ENCODE measurements at regions not wholly inside any gene's neighbourhood (a gene's known extent, or its start where the extent isn't known, plus 50 kb on each side); places are given as distances from the start of the nearest gene placed in this dataset.

DNA sequence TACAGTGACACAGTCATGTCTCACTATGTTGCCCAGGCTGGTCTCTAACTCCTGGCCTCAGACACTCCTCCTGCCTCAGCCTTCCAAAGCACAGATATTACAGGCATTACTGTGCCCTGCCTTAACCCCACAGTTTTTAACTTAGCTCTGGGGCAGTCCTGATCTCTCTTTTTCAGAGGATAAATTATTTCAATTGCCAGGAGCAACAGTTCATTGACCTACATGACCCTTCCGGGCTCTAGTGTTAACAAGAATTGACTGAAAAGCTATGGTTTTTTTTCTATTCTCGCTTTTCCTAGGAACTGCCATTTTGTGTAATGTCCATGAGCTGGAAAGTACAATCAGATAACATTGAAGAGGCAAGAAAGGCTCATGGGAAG is 92.8 kb downstream of the HNRNPLL start:
- no peak for DNase-seq (ENCODE audit: low spot score)

DNA sequence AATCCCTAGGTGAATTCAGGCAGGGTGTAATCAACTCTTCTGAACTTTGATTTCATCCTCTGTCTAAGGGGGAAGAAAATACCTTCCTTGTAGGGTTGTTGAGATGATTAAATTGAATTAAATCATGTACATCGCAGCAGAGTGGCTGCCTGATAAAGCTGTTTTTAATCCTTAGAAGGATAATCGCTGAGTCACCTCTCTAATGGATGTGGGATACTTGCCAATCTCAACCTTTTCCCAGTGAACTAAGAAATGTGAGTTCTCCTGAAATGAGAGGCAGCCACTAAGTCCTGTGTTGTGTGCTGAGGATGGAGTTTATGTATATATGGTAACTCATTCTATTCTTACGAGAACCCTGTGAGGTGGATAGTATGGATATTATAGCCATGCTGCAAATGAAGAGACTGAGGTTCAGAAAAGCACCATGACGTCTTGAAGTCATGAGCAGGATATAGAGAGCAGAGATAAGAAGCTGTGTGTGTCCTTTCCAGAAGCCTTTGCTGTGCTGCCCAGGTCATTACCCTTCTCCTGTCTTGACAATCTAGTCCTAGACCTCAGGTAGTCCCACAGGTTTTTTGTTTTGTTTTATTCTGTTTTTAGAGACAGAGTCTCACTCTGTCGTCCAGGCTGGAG is 93.3 kb downstream of the HNRNPLL start:
- no peak for DNase-seq (ENCODE audit: low spot score)

DNA sequence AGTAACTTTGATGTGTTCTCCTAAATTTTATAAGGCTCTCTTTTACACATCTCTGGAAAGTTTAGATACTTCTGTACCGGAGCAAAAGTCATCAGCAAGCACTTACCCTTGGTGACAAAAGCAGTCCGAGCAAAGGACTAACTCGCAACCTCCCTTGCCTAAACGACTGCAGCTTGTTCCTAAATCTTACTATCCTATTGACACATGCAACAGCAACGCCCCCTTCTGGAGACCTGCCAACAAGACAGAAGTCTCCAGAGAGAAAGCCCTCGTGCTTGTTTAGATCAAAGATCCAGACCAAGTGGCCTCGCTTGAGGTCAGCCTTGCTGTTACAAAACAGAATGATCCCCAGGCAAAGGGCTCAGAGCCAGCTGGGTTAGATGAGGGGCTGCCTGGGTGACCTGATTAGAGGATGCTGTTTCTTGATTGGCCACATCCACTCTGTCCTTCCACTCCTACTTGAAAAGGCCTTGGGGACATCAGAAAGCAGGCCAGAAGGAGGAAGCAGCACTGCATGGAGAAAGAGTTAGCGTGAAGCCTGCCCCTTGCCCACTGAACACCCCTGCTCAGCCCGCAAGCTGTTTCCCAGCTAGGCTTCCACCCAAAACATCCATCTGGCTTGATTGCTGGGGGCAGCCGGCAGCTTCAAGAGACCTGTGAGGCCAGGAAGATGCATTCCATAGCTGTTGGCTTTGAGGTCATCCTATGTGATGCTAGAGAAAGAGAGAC is 94.3 kb downstream of the HNRNPLL start:
- peak; percentile 81 for DNase-seq (ENCODE audit: low spot score)

DNA sequence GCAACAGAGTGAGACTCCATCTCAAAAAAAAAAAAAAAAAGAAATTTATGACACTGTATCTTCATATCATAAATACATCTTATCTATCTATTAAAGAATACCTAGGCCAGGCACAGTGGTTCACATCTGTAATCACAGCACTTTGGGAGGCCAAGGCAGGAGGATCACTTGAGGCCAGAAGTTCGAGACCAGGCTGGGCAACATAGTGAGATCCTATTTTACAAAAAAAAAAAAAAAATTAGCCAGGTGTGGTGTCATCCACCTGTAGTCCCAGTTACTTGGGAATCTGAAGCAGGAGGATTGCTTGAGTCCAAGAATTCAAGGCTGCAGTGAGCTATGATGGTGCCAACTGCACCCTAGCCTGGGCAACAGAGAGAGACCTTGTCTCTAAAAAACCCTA is 95.0 kb downstream of the HNRNPLL start:
- DNase-seq (ENCODE audit: low spot score) = no peak

DNA sequence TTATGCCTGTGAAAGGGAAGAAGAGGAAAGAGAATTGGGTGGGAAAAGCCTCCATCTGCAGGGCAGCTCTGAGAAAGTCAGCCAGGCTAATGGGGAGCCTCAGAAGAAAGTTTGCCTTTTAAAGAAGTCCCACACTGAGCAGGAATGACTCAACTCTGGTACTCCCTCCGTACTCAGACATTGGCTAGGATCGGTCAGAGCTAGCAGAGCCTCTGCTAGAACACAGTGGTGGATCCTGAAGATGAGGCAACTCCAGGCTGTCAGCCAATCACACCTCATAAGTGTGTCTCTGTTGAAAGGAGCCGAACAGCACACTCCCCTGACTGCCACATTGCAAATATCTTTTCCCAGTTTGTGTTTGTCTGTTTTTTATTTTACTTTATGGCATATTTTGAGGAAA is 96.9 kb downstream of the HNRNPLL start:
- no peak for DNase-seq (ENCODE audit: low spot score)

DNA sequence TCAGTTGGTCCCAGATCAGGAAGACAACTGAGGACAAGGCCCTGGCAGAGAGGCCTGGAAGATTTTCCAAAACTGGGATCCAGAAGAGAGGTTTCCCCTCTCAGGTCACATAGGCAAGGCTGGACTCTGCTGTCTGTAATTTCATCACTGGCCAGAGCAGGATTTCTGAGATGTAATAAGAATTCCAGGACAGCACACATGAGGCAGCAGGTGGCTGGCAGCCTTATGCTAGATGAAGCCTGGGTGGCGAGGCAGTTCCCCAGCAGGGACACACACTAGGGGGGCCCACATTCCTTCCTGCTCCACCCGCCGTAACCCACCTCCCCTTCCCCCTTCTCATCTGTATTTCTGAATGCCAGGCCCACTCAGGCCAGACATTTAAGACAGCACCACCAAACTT is 98.6 kb downstream of the HNRNPLL start:
- no peak for DNase-seq (ENCODE audit: low spot score)

DNA sequence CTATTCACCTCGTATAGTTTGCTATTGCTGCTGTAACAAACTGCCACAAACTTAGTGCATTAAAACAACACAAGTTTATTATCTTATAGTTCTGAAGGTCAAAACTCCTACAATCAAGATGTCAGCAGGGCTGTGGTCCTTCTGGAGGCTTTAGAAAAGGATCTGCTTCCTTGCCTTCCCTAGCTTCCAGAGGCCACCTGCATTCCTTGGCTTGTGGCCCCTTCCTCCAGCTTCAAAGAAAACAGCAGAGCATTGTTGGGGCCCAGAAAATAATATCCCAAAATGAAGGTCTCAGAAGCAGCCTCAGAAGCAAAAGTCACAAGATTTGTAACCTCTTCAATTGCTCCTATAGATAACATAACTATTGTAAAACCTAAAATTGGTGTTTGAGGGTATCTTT is 100.6 kb downstream of the HNRNPLL start:
- no peak for DNase-seq (ENCODE audit: low spot score)

DNA sequence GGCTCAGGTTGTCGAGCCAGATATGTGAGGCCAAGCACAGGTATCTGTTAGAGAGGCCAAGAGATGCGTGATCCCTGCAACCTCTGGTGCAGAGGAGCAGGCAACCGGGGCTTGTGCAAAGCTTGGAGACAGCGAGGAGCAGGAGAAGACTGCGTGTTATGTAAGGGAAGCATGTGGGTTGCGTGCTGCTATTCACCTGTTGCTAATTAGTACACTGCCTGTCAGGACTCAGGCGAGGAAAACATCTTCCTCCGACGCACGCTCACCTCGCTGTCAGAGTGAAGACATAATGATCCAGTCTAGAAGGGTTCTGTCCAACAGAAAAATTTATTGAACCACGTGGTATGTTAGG is 102.5 kb downstream of the HNRNPLL start:
- DNase-seq (ENCODE audit: low spot score) = no peak

DNA sequence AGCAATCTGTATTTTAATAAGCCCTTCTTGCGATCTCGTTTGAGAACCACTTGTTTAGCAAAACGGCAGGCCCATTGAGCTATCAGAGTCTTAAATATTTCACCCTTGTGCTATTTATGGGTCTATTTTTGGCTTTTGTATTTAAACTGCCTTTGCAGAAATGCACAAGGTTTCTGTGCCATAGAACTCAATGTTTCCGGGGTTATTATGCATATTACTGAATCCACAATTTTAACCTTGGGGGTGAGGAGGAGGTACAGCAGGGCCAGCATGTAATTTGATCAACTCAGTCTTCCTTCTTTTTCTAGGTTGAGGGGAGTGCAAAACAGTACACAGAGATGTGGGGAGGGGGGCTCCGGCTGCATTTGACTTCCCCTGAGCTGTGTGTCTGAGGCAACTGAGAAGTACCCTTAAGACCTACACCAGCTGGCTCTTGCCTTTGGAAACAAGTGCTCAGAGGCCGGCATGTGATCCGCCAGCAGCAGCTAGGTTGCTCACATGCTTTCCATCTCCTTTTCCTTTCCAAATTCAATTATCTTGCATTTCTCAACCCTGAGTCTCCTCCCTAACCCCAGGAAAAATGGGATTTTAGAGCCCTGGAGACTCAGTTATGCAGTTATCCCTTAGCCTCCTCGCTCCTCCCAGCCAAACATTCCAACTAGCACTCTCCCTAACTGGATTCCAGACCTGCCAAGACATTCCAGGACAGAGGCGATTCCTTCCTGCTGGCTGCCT is 103.0 kb downstream of the HNRNPLL start:
- DNase-seq (ENCODE audit: low spot score) = no peak

DNA sequence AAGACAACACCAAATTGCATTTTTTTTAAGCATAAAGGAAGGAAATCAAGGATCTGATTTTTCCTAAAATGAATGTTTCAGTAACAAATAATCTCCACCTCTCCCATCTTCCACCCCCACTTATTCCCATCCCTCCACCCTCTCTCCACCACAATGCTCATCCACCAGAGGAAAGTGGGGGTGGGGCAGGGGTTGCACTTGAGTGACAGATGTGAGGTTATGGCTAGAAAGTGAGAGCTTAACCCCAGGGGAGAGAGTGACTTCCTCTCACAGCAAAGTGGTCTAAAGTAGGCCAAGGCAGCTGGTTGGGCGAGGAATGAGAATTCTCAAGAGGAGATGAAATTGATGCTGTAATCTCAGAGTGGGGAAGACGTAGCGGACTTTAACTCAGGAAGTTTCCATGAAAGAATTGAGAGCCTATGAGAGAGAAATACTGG is 104.7 kb downstream of the HNRNPLL start:
- no peak for DNase-seq (ENCODE audit: low spot score)

DNA sequence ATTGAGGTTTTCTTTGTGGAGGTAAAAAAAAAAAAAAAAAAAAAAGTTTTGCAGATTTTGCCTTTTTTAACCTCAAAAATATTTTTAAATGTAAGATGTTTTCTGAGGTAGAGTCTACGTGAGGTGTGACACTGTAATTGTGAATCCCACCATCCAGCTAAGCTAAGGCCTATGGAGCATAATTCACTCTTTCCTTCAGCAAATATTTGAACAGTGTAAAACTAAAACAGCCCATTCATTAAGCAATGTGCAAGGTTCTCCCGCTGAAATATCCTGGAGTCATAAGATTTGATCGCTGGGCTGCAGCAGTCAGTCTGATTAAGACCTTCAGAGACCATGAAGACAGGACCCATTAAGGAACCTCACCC is 105.1 kb downstream of the HNRNPLL start:
- no peak for DNase-seq (ENCODE audit: low spot score)

DNA sequence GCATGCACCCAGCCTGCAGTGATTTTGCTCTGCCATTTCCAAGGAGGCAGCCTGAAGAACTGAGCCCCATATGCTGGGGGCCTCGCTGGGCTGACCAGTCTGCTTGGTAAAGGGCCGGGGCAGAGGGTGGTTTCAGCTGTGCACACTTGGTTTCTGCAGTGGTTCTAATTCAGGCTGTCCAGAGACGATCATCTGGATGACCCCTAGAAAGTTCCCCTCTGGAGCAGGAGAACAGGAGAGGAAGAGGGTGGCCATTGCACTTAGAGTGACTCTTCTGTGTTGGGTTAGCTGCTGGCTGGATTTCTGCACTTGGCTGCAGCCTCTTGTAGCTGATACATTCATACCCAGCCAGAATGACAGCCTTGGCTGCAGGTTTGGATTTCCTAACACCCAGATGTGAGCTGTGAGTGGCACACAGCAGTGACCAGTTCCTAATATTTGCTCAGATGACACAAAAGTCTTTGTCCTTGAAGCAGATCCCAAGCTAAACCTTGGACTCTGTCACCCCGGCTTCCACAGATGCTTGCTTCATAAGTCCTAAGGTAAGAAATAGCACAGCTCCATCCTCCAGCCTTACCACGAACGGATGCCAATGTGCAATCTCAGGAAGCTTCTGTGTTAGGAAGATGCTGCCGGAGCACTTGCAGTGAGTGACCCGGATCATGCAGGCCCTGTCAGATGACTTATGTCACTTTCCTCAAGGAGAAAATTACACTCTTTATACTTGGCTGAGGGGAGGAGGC is 105.6 kb downstream of the HNRNPLL start:
- DNase-seq (ENCODE audit: low spot score) = no peak

DNA sequence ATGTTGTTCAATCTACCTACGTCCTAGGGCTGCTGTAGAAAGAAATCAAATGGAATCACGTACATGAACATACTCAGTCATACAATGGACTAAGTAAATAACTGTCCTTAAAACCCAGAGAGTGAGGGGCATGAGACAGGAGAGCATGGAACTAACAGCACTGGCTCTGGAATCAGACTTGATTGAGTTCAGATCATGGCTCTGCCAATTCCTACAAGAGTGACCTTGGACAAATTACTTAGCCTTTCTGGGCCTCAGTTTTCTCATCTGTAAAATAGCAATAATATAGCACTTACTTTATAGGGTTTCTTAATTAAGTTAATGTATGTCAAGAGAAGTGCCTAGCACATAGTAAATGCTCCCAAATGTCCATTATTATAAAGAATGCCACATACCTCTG is 106.8 kb downstream of the HNRNPLL start:
- no peak for DNase-seq (ENCODE audit: low spot score)

DNA sequence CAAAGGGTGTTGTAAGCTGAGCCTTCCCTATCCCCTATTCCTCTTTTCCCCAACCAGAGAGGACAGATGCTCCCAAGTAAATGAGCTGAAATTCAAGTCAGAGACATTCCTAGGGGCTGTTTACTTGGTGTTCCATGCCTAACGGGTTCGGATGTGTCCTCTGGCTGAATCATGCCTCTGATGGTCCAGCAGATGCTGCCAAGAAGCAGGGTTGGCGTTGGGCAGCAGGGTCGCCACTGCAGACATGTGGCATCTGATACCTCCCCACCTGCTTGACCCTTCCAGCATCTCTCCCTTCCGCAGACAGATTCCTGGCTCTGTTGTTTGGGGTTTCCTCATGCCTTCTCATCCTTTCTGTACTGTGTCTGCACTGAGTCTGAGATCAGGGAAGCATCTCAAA is 108.3 kb downstream of the HNRNPLL start:
- no peak for DNase-seq (ENCODE audit: low spot score)

DNA sequence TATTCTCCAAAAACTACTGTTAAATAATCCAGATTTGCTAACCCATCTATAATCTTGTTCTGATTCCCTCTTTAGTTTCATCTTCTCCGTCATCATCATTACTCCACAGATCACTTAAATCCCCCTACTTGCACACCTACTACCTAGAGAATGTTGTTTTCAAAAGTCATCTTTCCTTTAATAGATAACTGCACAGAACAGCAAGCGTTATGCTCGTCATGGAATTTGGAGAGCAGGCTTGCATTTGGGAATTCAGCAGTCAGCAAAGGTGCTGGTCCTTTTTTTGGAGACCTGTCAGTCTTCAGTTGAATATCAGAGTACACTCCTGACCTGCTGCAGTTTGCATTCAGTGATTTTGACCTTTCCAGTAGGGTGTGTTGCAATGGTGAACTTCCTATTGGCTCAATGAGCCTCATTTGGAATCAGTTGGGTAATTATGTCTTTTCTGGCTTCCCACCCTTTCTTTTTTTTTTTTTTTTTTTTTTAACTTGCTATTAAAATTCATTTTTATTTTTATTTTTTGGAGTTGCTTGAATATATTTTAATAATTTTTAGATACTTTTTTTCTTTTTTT is 110.6 kb downstream of the HNRNPLL start:
- DNase-seq (ENCODE audit: low spot score) = no peak

DNA sequence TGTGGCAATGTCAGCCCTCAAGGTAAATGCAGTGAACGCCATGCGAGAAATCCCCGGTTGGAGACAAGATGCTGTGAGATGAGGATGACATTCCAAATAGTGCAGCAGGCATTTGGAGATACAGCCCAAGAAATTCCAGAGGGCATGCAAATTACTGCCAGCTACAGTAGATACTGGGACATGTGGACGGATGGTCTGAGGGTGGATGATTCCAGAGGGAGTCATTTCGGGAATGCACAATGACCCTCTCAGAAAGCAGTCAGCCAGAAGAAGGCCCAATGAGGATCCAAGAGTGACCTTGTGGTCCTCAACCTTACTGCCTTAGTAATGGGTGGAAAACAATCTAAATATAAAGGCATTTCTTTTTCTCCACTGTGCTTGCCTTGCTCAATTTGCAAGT is 111.3 kb downstream of the HNRNPLL start:
- no peak for DNase-seq (ENCODE audit: low spot score)

DNA sequence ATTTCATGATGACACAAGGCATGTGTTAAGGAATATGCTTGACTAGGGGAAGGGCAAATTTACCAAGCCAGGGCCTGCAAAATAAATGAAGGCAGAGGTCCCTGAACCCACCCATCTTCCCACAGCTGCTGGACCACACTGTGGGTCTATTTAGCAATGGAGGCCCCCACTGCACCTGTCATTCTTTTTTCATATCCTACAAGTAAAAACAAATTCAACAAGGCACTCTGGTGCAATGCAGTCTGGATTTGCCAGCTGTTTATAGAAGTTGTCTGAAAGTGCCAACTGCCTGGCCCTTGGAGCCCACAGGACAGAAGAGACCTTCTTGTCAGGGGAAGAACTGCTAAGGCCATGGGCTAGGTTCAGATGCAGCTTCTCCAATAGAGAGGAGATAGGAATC is 112.8 kb upstream of the ATL2 start:
- DNase-seq (ENCODE audit: low spot score) = no peak

DNA sequence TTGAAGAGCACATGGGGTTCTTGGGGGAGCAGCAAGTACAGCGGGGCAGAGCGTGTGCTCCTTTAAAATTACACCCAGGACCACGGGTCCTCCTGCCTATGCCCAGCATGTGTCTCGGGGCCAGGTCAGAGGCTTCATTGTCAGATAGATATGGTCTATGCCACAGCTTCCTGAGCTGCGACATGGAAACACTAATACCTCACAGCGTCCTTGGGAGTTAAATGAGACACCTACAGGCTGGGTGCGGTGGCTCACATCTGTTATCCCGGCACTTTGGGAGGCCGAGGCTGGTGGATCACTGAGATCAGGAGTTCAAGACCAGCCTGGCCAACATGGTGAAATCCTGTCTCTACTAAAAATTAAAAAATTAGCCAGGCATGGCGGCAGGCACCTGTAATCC is 110.8 kb upstream of the ATL2 start:
- DNase-seq (ENCODE audit: low spot score) = no peak

DNA sequence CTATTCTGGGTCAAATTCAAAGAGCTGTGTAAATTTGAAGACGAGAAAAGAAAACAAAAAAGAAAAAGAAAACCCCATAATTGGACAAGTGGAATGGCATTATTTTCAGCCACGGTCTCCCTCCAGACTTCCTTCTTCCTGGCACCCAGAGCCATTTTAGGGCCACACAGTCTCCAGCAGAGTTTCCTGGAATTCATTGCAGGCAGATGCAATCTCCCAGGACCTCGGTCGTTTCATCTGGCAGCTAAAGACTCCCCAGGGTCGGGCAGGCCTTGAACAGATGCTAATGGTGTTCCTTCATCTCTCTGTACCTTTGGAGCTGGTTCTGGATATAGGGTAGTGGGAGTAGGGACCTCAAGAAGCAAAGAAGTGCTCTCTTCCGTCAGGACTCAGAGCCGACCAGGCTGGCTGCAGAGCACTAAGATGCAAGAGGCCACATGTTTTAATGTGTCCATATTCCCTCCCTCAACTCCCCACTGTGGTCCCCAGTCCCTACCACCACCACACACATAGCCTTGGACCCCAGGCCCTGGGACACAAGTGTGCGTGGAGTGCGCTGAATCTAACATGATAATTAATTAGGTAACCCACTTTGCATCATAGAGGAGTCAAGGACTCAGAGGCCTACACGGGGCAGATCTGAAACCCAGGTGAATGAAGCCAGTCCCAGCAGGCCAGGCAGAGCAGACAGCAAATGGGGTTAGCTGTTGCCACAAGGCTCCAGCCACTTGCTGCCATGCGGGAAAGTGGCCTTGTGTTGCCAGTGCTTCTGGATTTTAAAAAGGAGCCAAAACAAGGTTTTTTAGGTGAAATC is 109.3 kb upstream of the ATL2 start:
- no peak for DNase-seq (ENCODE audit: low spot score)

DNA sequence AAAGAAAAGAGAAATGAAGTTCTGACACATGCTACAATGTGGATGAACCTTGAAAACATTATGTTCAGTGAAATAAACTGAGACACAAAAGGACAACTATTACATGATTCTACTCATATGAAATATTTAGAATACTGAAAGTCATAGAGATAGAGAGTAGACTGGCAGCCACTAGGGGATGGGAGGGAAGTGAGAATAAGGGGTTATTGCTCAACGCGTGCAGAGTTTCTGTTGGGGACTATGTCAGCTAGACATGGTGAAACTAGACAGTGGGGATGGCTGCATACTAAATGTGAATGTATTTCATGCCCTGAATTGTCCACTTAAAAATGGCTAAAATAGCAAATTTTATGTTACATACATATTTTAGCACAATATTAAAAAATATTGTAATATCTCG is 108.7 kb upstream of the ATL2 start:
- no peak for DNase-seq (ENCODE audit: low spot score)

DNA sequence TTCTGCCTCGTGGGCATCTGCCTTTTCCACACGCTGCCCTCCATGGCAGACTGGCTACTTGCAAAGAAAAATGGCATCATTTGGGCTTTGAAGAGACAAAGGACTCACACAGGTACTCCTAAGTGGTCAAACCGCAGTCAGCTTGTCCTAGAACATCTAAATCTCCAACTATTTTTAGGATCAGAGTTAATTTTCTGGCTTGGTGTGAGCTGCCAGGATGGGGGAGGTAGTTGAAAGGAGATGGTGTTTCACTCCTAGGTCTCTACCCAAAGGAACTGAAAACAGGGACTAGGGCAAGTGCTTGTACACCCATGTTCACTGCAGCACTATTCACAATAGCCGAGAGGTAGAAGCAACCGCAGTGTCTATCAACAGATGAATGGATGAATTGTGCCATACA is 107.9 kb upstream of the ATL2 start:
- DNase-seq (ENCODE audit: low spot score) = no peak
